Muscle layer of colon (tissue), 2 donors: ENCODE measurements at regions not wholly inside any gene's neighbourhood (a gene's known extent, or its start where the extent isn't known, plus 50 kb on each side); places are given as distances from the start of the nearest gene placed in this dataset.

Experiments used
- H3K27ac ChIP-seq: one replicate; pipeline ENCODE4 v1.7.0; 2013; ENCODE audit warnings: low read depth, mild to moderate bottlenecking, low read length, moderate library complexity
- H3K27me3 ChIP-seq, 2 donors: one replicate each; pipeline ENCODE4 v1.7.0; 2013; ENCODE audit warnings: low read length in 2 of 2, mild to moderate bottlenecking in 2 of 2; ENCODE audit not compliant: insufficient read depth in 2 of 2, control insufficient read depth in 1 of 2
- H3K36me3 ChIP-seq: one replicate; pipeline ENCODE4 v1.7.0; 2013; ENCODE audit warnings: mild to moderate bottlenecking, low read length; ENCODE audit not compliant: insufficient read depth
- H3K4me1 ChIP-seq: one replicate; pipeline ENCODE4 v1.7.0; 2013; ENCODE audit warnings: mild to moderate bottlenecking, low read length; ENCODE audit not compliant: insufficient read depth
- H3K4me3 ChIP-seq, 2 donors: one replicate each; pipeline ENCODE4 v1.7.0; 2013; ENCODE audit warnings: low read length in 2 of 2, low read depth in 1 of 2, mild to moderate bottlenecking in 1 of 2, moderate library complexity in 1 of 2
- H3K9ac ChIP-seq: one replicate; pipeline ENCODE4 v1.7.0; 2013; ENCODE audit warnings: low read length
- H3K9me3 ChIP-seq: one replicate; pipeline ENCODE4 v1.7.0; 2013; ENCODE audit warnings: mild to moderate bottlenecking, low read length
- donor health status: abdominal sarcoma.
- donor health status: Adenocarcinoma of cecum.

DNA sequence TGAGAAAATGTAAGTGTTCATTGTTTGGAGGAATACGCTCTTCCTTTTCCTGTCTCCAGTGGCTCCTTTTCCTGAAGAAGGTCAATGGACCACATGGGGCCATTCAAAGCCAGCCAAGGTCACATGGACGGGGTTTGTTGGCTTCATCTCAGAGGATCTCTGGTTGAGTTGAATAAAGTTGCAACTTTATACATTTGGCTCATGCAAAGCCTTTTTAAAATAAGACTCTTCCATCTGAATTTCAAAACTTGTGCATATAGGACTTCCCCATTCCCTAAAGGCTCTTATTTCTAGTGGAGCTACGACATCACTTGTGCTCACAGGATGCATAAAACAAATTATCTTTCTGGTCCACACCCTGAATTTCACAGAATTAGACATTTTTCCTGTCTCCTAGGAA lies 235.5 kb downstream of the CMPK2 start:
- no peaks in the 10 kb centered on the region for H3K4me1 ChIP-seq
- no peak overlapping the region for H3K4me3 ChIP-seq
- H3K36me3 ChIP-seq = no peaks in the 10 kb centered on the region
- no peaks in the 10 kb centered on the region for H3K27me3 ChIP-seq
- no peaks in the 10 kb centered on the region for H3K9me3 ChIP-seq
- H3K9ac ChIP-seq = no peak overlapping the region
- H3K27ac ChIP-seq = no peak overlapping the region

DNA sequence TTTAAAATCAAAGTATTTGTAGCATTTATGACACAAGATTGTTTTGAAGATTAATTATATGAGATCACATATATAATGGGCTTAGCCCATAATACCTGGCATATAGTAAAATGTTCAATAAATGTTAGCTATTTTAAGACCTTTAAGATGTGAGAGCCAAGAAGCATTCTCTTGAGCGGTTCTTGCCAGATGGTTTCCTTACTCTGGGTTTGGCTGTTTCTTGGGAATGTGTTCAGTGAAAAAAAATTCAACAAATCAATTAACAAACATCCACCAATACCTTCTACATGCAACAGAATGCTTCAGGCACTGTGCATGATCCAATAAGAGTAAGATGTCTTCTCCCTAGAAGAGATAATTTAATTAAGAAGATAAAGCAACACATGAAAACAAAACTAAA lies 230.4 kb downstream of the CMPK2 start:
- Histone ChIP-seq H3K27me3 (no peaks in the 10 kb centered on the region), H3K9me3 (no peaks in the 10 kb centered on the region), H3K9ac (no peak overlapping the region), H3K4me1 (no peaks in the 10 kb centered on the region), H3K4me3 (no peak overlapping the region), H3K27ac (no peak overlapping the region), H3K36me3 (no peaks in the 10 kb centered on the region)

DNA sequence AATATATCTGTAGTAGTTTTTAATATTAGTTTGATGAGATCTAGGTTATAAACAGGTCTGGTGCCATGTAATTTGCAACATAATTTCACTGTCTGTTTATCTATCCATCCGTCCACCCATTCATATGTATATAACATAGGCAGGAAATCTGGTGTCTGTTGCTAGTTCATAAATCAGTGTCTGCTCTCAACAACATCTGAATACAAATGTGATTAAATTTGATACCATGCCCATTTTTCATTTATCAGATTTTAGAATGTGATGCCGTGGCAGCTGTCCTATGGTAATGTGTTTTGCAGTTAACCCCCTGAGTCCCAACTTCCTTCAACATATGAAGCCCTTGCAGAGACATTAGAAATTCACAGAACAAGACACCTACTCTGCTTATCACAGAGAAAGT lies 228.4 kb downstream of the CMPK2 start:
- Histone ChIP-seq H3K27me3 (no peaks in the 10 kb centered on the region), H3K9me3 (no peaks in the 10 kb centered on the region), H3K9ac (no peak overlapping the region), H3K36me3 (no peaks in the 10 kb centered on the region), H3K4me1 (no peaks in the 10 kb centered on the region), H3K27ac (no peak overlapping the region), H3K4me3 (no peak overlapping the region)

DNA sequence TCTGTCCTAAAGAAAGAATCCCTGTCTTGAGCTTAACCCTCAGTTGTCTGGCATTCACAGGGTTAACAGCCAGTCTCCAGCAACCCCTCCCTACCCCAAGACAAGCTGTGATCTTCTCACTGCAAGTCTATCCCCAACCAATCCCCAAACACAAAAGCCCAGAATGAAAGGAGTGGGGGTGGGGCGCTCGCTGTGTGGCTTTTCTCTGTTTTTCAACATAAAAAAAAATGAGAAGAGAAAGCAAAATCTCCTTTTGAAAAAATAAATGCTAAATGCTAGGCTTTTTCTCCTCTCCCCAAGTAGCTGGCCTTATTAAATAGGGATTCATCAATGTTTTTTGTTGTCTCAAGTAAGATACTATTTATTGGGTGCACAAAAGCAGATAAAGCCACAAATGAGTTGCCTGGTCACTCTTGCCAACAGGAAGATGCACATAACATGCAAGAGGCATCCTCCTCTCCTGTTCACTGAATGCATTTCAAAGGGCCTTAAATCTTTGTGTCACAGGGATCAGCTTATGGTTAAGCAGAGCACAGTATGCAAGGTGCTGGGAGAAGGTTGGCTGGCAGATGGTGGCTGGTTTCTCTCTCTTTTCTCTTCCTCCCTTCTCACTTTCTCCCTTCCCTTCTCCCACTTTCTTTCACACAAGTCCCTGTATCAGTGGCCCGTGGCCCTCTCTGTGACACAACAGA lies 225.6 kb downstream of the CMPK2 start:
- no peaks in the 10 kb centered on the region for H3K27me3 ChIP-seq
- no peaks in the 10 kb centered on the region for H3K4me1 ChIP-seq
- H3K9me3 ChIP-seq = no peaks in the 10 kb centered on the region
- H3K36me3 ChIP-seq = no peaks in the 10 kb centered on the region
- H3K4me3 ChIP-seq = no peak overlapping the region
- no peak overlapping the region for H3K9ac ChIP-seq
- no peak overlapping the region for H3K27ac ChIP-seq

DNA sequence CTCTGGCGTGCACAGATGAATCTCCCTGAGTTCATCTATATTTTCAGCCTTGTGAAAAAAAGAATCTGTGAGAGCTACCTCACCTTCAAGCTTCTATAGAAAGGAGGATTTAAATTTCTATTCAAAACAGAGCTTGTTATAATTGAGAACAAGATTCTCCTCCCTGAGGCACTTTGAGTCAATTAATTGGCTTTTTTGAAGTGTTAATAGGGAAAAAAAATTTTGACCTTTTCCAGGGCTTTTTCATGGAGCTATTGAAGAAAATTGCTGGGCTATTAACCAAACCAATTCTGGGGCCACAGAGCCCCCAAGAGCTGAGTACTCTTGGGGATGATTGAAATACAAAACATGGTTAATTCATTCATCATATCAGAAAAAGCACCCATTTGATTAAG lies 225.1 kb downstream of the CMPK2 start:
- Histone ChIP-seq H3K27ac (no peak overlapping the region), H3K4me1 (no peaks in the 10 kb centered on the region), H3K9me3 (no peaks in the 10 kb centered on the region), H3K9ac (no peak overlapping the region), H3K36me3 (no peaks in the 10 kb centered on the region), H3K27me3 (no peaks in the 10 kb centered on the region), H3K4me3 (no peak overlapping the region)

DNA sequence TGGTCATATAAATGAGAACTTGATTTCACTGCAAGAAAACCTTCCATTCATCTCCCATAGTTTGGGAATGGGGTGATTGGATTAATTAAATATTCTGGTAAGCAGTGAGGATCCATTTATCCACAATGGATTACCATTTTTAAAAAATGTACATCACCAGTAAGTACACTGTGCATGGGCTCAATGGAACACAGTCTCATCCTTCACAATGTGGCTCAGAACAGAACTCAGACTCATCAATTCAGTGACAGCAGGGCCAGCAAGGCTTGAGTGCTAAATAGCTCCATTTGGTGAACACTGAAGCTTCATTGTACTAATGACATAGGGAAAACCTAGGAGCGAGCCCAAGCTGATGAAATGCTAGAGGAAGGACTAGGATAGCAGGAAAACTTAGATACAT lies 223.8 kb downstream of the CMPK2 start:
- Histone ChIP-seq H3K36me3 (no peaks in the 10 kb centered on the region), H3K4me1 (no peaks in the 10 kb centered on the region), H3K9ac (no peak overlapping the region), H3K9me3 (no peaks in the 10 kb centered on the region), H3K27me3 (no peaks in the 10 kb centered on the region), H3K4me3 (no peak overlapping the region), H3K27ac (no peak overlapping the region)

DNA sequence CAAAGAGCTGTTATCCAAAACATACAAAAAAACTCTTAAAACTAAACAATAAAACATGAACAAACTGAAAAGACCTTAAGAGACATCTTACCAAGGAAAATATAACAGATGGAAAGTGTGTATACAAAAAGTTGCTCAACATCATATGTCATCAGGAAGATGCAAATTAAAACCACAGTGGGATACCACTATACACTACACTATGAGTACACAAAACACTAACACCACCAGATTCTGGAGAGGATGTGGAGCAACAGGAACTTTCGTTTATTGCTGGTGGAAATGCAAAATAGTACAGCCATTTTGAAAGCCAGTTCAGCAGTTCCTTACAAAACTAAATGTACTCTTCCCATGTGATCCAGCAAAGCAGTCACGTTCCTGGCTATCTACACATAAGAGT lies 221.4 kb downstream of the CMPK2 start:
- Histone ChIP-seq H3K4me3 (no peak overlapping the region), H3K27ac (no peak overlapping the region), H3K4me1 (peaks cover 5% of the 10 kb centered on the region), H3K9me3 (no peaks in the 10 kb centered on the region), H3K27me3 (no peaks in the 10 kb centered on the region), H3K9ac (no peak overlapping the region), H3K36me3 (no peaks in the 10 kb centered on the region)

DNA sequence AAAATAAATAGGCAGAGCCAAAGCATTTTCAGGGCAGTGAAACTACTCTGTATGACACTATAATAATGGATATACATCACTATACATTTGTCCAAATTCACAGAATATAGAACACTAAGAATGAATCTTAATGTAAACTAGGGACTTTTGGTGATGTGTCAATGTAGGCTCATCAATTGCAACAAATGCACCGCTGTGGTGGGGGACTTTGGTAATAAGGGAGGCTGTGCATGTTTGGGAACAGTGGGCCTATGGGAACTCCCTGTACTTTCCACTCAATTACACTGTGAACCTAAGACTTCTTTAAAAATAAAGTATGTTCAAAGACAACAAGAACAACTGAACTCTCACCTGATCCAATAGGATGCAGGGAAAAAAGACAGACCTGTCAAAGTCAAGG lies 220.7 kb downstream of the CMPK2 start:
- no peaks in the 10 kb centered on the region for H3K27me3 ChIP-seq
- H3K9ac ChIP-seq = no peak overlapping the region
- peaks cover 5% of the 10 kb centered on the region for H3K4me1 ChIP-seq
- no peak overlapping the region for H3K4me3 ChIP-seq
- no peak overlapping the region for H3K27ac ChIP-seq
- H3K9me3 ChIP-seq = no peaks in the 10 kb centered on the region
- H3K36me3 ChIP-seq = no peaks in the 10 kb centered on the region

DNA sequence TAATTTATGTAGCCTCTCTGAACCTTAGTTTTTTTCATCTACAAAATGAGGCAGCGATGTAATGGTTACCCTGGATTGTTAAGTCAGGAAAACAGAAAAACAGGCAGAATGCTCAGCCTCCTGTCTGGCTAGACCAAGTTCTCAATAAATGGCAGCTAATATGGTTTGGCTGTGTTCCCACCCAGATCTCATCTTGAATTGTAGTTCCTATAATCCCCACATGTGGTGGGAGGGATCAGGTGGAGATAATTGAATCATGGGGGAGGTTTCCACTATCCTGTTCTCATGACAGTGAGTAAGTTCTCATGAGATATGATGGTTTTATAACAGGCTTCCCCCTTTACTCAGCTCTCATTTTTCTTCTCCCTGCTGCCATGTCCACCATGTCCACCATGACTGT lies 220.0 kb downstream of the CMPK2 start:
- H3K36me3 ChIP-seq = no peaks in the 10 kb centered on the region

DNA sequence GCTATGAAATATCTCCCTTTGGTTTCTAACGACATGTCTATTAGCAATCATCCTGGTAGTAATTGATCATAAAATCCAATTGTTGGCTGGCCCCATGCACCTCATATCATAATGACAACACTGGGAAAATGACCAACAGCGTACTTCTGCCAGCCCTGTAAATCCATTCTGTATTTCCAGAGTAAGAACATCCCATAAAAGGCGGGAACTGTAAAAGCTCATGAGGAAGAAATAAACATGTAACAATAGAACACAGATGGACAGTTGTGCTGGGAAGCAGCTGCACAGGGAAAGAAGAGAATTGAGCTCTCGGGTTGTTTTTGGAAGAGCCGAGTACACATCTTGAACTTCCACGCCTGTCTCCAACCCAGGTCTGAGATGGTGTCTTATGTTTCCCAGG lies 218.7 kb downstream of the CMPK2 start:
- Histone ChIP-seq H3K4me1 (peaks cover 5% of the 10 kb centered on the region), H3K9me3 (no peaks in the 10 kb centered on the region), H3K9ac (no peak overlapping the region), H3K4me3 (no peak overlapping the region), H3K27ac (no peak overlapping the region), H3K36me3 (no peaks in the 10 kb centered on the region), H3K27me3 (no peaks in the 10 kb centered on the region)

More for the DNA sequence above, 220.0 kb downstream of the CMPK2 start:
- Histone ChIP-seq H3K9me3 (no peaks in the 10 kb centered on the region), H3K27ac (no peak overlapping the region), H3K4me3 (no peak overlapping the region), H3K9ac (no peak overlapping the region), H3K4me1 (peaks cover 5% of the 10 kb centered on the region), H3K27me3 (no peaks in the 10 kb centered on the region)

DNA sequence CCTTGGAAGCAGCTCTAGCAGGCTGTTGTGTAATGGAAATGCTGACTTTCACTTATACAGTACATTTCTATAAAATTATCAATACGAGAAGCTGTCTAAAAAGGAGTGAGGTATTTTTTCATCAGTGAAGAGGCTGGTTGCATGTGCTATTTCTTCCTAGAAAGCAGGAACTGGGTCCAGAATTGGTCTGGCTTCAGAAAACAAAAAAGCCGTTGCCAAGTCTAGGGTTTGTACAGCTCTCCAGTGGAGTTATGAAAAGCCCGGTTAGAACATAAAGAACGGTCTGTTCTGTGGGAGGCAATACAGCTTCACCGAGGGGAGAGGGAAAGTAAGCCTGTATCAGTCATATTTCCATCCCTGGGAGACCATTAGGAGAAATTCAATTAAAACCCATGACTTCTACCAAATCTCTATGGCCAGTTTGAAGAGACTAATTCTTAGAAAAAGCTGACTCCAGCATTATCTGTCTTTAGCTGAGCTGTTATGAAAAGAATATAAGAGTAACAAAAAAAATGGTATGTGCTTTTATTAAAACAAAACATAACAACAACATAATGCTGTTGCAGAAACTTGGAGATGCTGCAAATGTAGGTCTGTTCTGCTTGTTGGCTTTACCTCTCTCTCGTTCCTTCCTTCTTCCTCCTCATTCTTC lies 217.0 kb downstream of the CMPK2 start:
- Histone ChIP-seq H3K27ac (no peak overlapping the region), H3K27me3 (no peaks in the 10 kb centered on the region), H3K4me1 (peaks cover 5% of the 10 kb centered on the region), H3K36me3 (no peaks in the 10 kb centered on the region), H3K9me3 (no peaks in the 10 kb centered on the region), H3K4me3 (no peak overlapping the region), H3K9ac (no peak overlapping the region)

DNA sequence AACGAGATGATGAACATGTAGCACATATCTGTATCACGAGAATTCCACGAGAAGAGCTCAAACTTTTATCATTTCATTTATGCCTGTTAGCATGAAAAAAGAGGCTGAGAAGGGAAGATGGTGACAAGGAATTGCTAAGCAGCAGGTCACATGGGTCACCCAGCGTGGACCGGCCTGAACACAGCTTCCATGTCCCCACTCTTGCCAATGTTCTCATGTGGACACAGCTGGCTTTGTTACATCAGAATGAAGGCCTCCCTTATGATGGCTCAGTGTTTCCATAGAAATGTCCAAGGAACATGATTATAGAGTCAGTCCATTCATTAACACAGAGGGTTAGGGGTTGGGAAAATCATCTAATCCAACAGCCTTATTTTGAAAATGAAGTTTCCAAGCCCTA lies 215.4 kb downstream of the CMPK2 start:
- Histone ChIP-seq H3K4me3 (no peak overlapping the region), H3K36me3 (no peaks in the 10 kb centered on the region), H3K27ac (no peak overlapping the region), H3K27me3 (no peaks in the 10 kb centered on the region), H3K9me3 (no peaks in the 10 kb centered on the region), H3K4me1 (peaks cover 5% of the 10 kb centered on the region), H3K9ac (no peak overlapping the region)
